K562 (cell line): ENCODE measurements at regions not wholly inside any gene's neighbourhood (a gene's known extent, or its start where the extent isn't known, plus 50 kb on each side); places are given as distances from the start of the nearest gene placed in this dataset.

Experiments
- ATAC-seq: fragments of 200-7000 bp; cut with Tn5 transposase; 3 replicates; pipeline ENCODE4 v1.9.1; 2020; ENCODE audit warnings: moderate library complexity
- BruUV-seq: library from RNA; stranded (reverse); fragments of 400-500 nt; replicated peaks from 2 replicates; lab custom pipeline; 2021; lab: Mats Ljungman, UMichigan
- CTCF ChIA-PET: fragments of 300-600 bp; formaldehyde crosslinking; extraction: SDS; loops from one replicate; lab custom pipeline; 2021; ENCODE audit warnings: low intra/inter-chr PET ratio; lab: Yijun Ruan, JAX
- POLR2A ChIA-PET: fragments of 300-600, 350-650 bp; sonication (Branson Sonifier 250); formaldehyde crosslinking; extraction: SDS; loops from one replicate; lab custom pipeline; 2021; ENCODE audit warnings: antibody characterized with exemption, inconsistent platforms; lab: Yijun Ruan, JAX
- DNase-seq, 4 experiments: peaks; one replicate each; pipeline versions ENCODE4 v3.0.0 to v3.0.0-alpha.2; 2011 to 2018; ENCODE audit warnings: low spot score in 3 of 4, mixed read lengths in 3 of 4; ENCODE audit errors: extremely low read depth in 1 of 4
- FAIRE-seq: peaks from 2 replicates; lab custom pipeline; 2011; peaks lifted over from hg19 to GRCh38; lab: Jason Lieb, UNC
- H2AFZ ChIP-seq: 2 replicates; pipeline ENCODE4 v1.6.0; 2011; ENCODE audit warnings: low read depth, low read length, control low read depth, inconsistent platforms
- H3K27ac ChIP-seq: fragments of 200-600 bp; 3 replicates; pipeline ENCODE4 v1.8.0; 2011; ENCODE audit warnings: low read depth, mild to moderate bottlenecking, control low read depth, inconsistent platforms, low read length, moderate library complexity, mixed read lengths; ENCODE audit errors: extremely low read depth
- H3K27me3 ChIP-seq, 2 experiments: fragments of 300-600 bp in 1 of 2; 2 replicates in 1 of 2; 3 replicates in 1 of 2; pipeline versions ENCODE4 v1.6.0 to v1.8.0; 2011; ENCODE audit warnings: inconsistent platforms in 2 of 2, low read length in 2 of 2, mild to moderate bottlenecking in 1 of 2, mixed read lengths in 1 of 2, moderate library complexity in 1 of 2; ENCODE audit not compliant: control insufficient read depth in 2 of 2, insufficient read depth in 2 of 2
- H3K36me3 ChIP-seq: fragments of 300-600 bp; 3 replicates; pipeline ENCODE4 v1.8.0; 2011; ENCODE audit warnings: mild to moderate bottlenecking, low read length, inconsistent platforms; ENCODE audit not compliant: control insufficient read depth, insufficient read depth
- H3K4me1 ChIP-seq, 2 experiments: fragments of 200-600 bp in 1 of 2; replicated peaks in 1 of 2; 2 replicates in 1 of 2; 3 replicates in 1 of 2; pipeline versions ENCODE4 v1.5.1 to v1.8.0; 2011; ENCODE audit warnings: inconsistent platforms in 2 of 2, low read length in 2 of 2, mild to moderate bottlenecking in 1 of 2, mixed read lengths in 1 of 2, moderate library complexity in 1 of 2; ENCODE audit not compliant: control insufficient read depth in 2 of 2, insufficient read depth in 2 of 2
- H3K4me2 ChIP-seq: 2 replicates; pipeline ENCODE4 v1.6.1; 2011; ENCODE audit warnings: low read length, control low read depth, inconsistent platforms, mixed read lengths; ENCODE audit not compliant: insufficient read depth
- H3K4me3 ChIP-seq: fragments of 200-600 bp; sonication (generic), shearing (Covaris generic); 2 replicates; pipeline ENCODE4 v1.5.1; 2016; ENCODE audit warnings: control low read depth, inconsistent platforms
- H3K79me2 ChIP-seq: fragments of 200-600 bp; 3 replicates; pipeline ENCODE4 v1.8.0; 2011; ENCODE audit warnings: low read length, inconsistent platforms; ENCODE audit not compliant: control insufficient read depth, insufficient read depth
- H3K9ac ChIP-seq, 2 experiments: 2 replicates each; pipeline versions ENCODE4 v1.6.0 to v1.6.1; 2011; ENCODE audit warnings: low read depth in 2 of 2, low read length in 2 of 2, control low read depth in 1 of 2, inconsistent platforms in 1 of 2, mild to moderate bottlenecking in 1 of 2, mixed read lengths in 1 of 2; ENCODE audit not compliant: insufficient read depth in 1 of 2
- H3K9me1 ChIP-seq: one replicate; pipeline ENCODE4 v1.6.0; 2011; ENCODE audit warnings: inconsistent platforms, mild to moderate bottlenecking, low read length, moderate library complexity; ENCODE audit not compliant: control insufficient read depth, insufficient read depth
- H3K9me3 ChIP-seq: replicated peaks from 2 replicates; pipeline ENCODE4 v1.5.1; 2011; ENCODE audit warnings: low read depth, low read length, inconsistent platforms; ENCODE audit not compliant: control insufficient read depth, insufficient read depth
- H4K20me1 ChIP-seq: replicated peaks from 2 replicates; pipeline ENCODE4 v1.6.1; 2011; ENCODE audit warnings: low read length, inconsistent platforms, mixed read lengths; ENCODE audit not compliant: control insufficient read depth, insufficient read depth
- IRF2 ChIP-seq: sonication (generic); formaldehyde crosslinking; IDR thresholded peaks from 2 replicates; pipeline ENCODE4 v1.8.1; 2022; ENCODE audit warnings: mild to moderate bottlenecking, missing genetic modification reagents
- KAT8 ChIP-seq: fragments of 450-650 bp; IDR thresholded peaks from 2 replicates; pipeline ENCODE4 v1.6.1; 2016; ENCODE audit warnings: low read depth, mild to moderate bottlenecking
- MCM3 ChIP-seq: fragments of 450-650 bp; IDR thresholded peaks from 2 replicates; pipeline ENCODE4 v1.6.1; 2016
- MTA3 ChIP-seq: fragments of 450-650 bp; formaldehyde crosslinking; IDR thresholded peaks from 2 replicates; pipeline ENCODE4 v1.6.1; 2017; ENCODE audit warnings: mild to moderate bottlenecking, borderline replicate concordance
- MYC ChIP-seq, 2 experiments: fragments of 250-450 bp in 1 of 2; sonication (Bioruptor Pico) in 1 of 2; IDR thresholded peaks; 2 replicates each; pipeline versions ENCODE4 v1.5.1 to v1.6.1; 2012 to 2021; ENCODE audit warnings: low read depth in 2 of 2, borderline replicate concordance in 1 of 2, improper control_type of control experiment in 1 of 2, low read length in 1 of 2, mild to moderate bottlenecking in 1 of 2, moderate library complexity in 1 of 2
- POLR2A ChIP-seq: fragments of 450-650 bp; conservative IDR thresholded peaks from 2 replicates; pipeline ENCODE4 v1.6.1; 2016
- POLR2AphosphoS2 ChIP-seq: IDR thresholded peaks from 2 replicates; pipeline ENCODE4 v1.6.1; 2012; ENCODE audit warnings: low read length, improper control_type of control experiment
- POLR2G ChIP-seq: fragments of 200-400 bp; formaldehyde crosslinking; IDR thresholded peaks from 2 replicates; pipeline ENCODE4 v1.6.1; 2017; ENCODE audit warnings: low read depth, mild to moderate bottlenecking, antibody characterized with exemption, low read length, moderate library complexity
- REST ChIP-seq, 2 experiments: fragments of 450-650 bp; formaldehyde crosslinking in 1 of 2; IDR thresholded peaks; 2 replicates each; pipeline versions ENCODE4 v1.4.0 to v1.6.1; 2014 to 2020; ENCODE audit warnings: mild to moderate bottlenecking in 2 of 2, borderline replicate concordance in 1 of 2, low read depth in 1 of 2
- ZNF3 ChIP-seq: fragments of 250-450 bp; sonication (Bioruptor Pico); IDR thresholded peaks from 2 replicates; pipeline ENCODE4 v1.5.0; 2021; ENCODE audit warnings: mild to moderate bottlenecking, moderate library complexity
- ZNF398 ChIP-seq: fragments of 250-450 bp; sonication (Bioruptor Pico); IDR thresholded peaks from 2 replicates; pipeline ENCODE4 v1.8.0; 2021; ENCODE audit warnings: moderate library complexity, mild to moderate bottlenecking, inconsistent platforms
- ZNF444 ChIP-seq: fragments of 250-450 bp; sonication (Bioruptor Pico); IDR thresholded peaks from 2 replicates; pipeline ENCODE4 v1.4.0; 2020; ENCODE audit warnings: mild to moderate bottlenecking, moderate library complexity
- WGBS: fragments of 100-300 bp; shearing (Covaris generic); methylation state at CpG from one replicate; pipeline ENCODE4 v1.1.6; 2016; ENCODE audit warnings: low coverage, mixed read lengths; ENCODE audit not compliant: insufficient coverage; ENCODE audit errors: missing lambda C conversion rate; 5-methylcytosine and 5-hydroxymethylcytosine counted together
- in situ Hi-C: fragments of 300-500 bp; cut with MboI; formaldehyde crosslinking; loops from 4 replicates; pipeline ENCODE4 v1.15.0; 2018; ENCODE audit warnings: inconsistent platforms, mixed read lengths
- intact Hi-C: fragments of 100-400 bp; cut with micrococcal nuclease; formaldehyde crosslinking; loops from 2 replicates; pipeline ENCODE4 v1.14.2; 2022

- ChIA-PET CTCF (interaction anchor here (0.8 kb wide), 1 partner anchor 11 kb away, joined by 3 read pairs; no protein-coding TSS in a partner anchor), POLR2A (no interaction called here)
- BruUV-seq: no TSS peak
Observed at GRCh38 chr4:26094911-26095310, 180.9 kb downstream of the SMIM20 start.

More at GRCh38 chr4:26094911-26095310, 180.9 kb downstream of the SMIM20 start:
- Histone ChIP-seq H3K9me1 (no peaks in the 10 kb centered on the region), H3K4me2 (no peak overlapping the region), H3K9ac (no peak overlapping the region), H3K79me2 (no peaks in the 10 kb centered on the region), H3K27ac (no peak overlapping the region), H3K9me3 (no peaks in the 10 kb centered on the region), H4K20me1 (no peaks in the 10 kb centered on the region), H3K27me3 (no peaks in the 10 kb centered on the region), H3K4me3 (no peak overlapping the region), H2AFZ (no peak overlapping the region), H3K4me1 (no peaks in the 10 kb centered on the region), H3K36me3 (no peaks in the 10 kb centered on the region)
- intact Hi-C loops (no loop called here), in situ Hi-C loops (no loop called here)
- 0% methylated on average over 1 of the region's 1 CpG for WGBS
- FAIRE-seq: no peak
- ATAC-seq: no peak
- TF ChIP-seq IRF2 (CRISPR knock-in tag) (no peak), MCM3 (no peak), ZNF3 (CRISPR knock-in tag) (no peak), ZNF444 (CRISPR knock-in tag) (no peak), POLR2A (no peak), MTA3 (no peak), MYC (IDR thresholded peaks at IDR 0.05; ENCODE audit: low read depth, low read length) (no peak), MYC (CRISPR knock-in tag; IDR thresholded peaks at IDR 0.05; ENCODE audit: borderline replicate concordance, low read depth) (no peak), REST (IDR thresholded peaks at IDR 0.05; ENCODE audit: borderline replicate concordance) (no peak), REST (CRISPR knock-in tag; IDR thresholded peaks at IDR 0.05; ENCODE audit: low read depth) (no peak), ZNF398 (CRISPR knock-in tag) (no peak), POLR2G (no peak), POLR2AphosphoS2 (no peak), KAT8 (no peak)
- no peak for DNase-seq
